ENCODE measurements at regions not wholly inside any gene's neighbourhood (a gene's known extent, or its start where the extent isn't known, plus 50 kb on each side); places are given as distances from the start of the nearest gene placed in this dataset.

GRCh38 chr1:239977416-239977815, 114.3 kb upstream of the FMN2 start:
- TF ChIP-seq SP1 (IDR thresholded peaks at IDR 0.05; ENCODE audit: low read depth, low read length) (no peak), EZH2 (IDR thresholded peaks at IDR 0.05; ENCODE audit: low read depth, low read length, severe bottlenecking) (no peak), EP300 (IDR thresholded peaks at IDR 0.05; ENCODE audit: borderline replicate concordance in 1 of 2, low read depth in 2 of 2, low read length in 2 of 2) (no peak), POLR2A (IDR thresholded peaks at IDR 0.05; ENCODE audit: control extremely low read depth in 1 of 2, low read depth in 2 of 2, low read length in 2 of 2) (no peak), MAX (IDR thresholded peaks at IDR 0.05) (no peak)
- TF ChIP-seq, protein P1, sequence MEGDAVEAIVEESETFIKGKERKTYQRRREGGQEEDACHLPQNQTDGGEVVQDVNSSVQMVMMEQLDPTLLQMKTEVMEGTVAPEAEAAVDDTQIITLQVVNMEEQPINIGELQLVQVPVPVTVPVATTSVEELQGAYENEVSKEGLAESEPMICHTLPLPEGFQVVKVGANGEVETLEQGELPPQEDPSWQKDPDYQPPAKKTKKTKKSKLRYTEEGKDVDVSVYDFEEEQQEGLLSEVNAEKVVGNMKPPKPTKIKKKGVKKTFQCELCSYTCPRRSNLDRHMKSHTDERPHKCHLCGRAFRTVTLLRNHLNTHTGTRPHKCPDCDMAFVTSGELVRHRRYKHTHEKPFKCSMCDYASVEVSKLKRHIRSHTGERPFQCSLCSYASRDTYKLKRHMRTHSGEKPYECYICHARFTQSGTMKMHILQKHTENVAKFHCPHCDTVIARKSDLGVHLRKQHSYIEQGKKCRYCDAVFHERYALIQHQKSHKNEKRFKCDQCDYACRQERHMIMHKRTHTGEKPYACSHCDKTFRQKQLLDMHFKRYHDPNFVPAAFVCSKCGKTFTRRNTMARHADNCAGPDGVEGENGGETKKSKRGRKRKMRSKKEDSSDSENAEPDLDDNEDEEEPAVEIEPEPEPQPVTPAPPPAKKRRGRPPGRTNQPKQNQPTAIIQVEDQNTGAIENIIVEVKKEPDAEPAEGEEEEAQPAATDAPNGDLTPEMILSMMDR (IDR thresholded peaks at IDR 0.05; ENCODE audit: control extremely low read depth in 1 of 3, insufficient read depth in 1 of 3, low read depth in 1 of 3, low read length in 3 of 3): no peak

Measured in H1 (cell line).